HG03135 (cell line): ENCODE measurements at regions not wholly inside any gene's neighbourhood (a gene's known extent, or its start where the extent isn't known, plus 50 kb on each side); places are given as distances from the start of the nearest gene placed in this dataset.

Experiments
- ATAC-seq: cut with Tn5 transposase; IDR thresholded peaks from one replicate; pipeline ENCODE4 v1.9.1; 2021; ENCODE audit warnings: mild to moderate bottlenecking, moderate library complexity; ENCODE audit not compliant: unreplicated experiment

GRCh38 chr3:23663661-23664186 lies 142.0 kb upstream of the UBE2E1 start:
- ATAC-seq: no peak

DNA sequence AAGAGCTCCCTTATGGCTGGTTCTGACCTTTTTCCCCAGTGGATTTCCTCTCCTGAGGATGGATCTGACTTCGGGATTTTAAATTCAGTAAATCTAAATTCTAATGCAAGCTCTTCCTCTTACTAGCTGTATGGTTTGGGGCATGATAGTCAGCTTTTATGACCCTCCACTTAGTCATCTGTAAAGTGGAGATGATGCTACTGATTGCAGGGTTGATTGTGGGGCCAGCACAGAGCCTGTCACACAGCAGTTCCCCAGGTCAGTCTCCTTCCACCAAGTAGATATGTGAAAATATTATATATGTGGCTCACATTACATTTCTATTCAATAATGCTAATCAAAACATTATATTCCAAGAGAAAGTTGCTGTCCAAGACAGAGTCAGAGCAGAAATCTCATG lies 141.3 kb upstream of the UBE2E1 start:
- ATAC-seq: no peak

- ATAC-seq: no peak
These were observed 140.0 kb upstream of the UBE2E1 start for GRCh38 chr3:23665741-23666140.

GRCh38 chr3:23666818-23667217 lies 138.9 kb upstream of the UBE2E1 start:
- ATAC-seq: no peak

GRCh38 chr3:23667536-23668429 lies 138.0 kb upstream of the UBE2E1 start:
- ATAC-seq: no peak

DNA sequence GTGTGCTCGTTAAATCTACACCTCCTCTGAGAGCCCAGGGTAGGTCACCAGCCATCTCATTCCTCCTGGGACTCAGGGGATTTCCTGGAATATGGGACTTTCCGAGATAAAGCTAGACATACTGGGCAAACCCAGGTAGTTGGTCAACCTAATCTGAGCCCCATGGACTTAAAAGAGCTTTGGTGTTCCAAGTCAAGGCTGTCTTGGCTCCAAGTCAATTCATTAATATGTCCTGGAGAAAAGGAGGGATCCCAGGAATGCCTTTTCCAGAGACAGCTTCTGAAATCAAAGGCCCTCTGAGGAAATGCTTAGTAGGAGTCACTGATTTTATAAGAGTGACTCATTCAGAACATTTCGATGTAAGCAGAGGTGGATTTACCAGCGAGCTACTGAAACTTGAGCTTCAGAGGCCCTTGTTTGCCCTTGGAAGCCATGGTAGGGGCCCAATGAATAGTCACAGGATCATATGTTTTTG lies 137.3 kb upstream of the UBE2E1 start:
- no peak for ATAC-seq

DNA sequence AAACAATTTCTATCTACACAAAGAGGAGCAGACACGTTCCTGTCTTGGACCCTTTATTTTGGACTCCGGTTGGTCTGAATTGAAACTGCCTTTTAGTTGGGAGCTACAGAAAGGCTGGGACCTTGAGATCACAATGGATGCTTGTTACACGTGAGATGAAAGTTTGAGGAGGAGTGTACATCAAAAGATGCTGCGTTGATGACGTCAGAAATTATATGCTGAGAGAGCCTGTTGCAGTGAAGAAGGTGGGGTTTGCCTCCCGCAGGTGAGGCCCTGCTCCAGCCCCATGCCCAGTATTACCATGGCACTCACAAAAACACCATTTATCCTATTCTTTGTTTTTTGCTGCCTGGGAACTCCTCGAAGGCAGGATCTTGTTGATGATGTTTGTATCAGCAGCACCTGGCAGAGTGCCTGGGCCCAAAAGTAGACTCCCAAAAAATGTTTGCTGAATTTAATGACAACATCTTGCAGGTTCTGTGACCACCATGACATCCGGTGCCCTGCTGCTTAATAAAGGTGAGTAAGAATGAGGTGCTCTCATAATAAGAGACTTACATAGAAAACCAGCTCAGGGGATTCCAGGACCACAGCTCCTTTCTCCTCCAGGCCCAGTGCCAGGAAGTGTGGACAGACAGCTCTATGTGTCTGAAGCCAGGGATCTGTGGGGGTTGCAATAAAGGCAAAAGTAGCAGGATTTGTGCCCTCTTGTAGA lies 136.1 kb upstream of the UBE2E1 start:
- no peak for ATAC-seq

- ATAC-seq: no peak
These were observed 133.7 kb upstream of the UBE2E1 start for GRCh38 chr3:23671851-23672589.

DNA sequence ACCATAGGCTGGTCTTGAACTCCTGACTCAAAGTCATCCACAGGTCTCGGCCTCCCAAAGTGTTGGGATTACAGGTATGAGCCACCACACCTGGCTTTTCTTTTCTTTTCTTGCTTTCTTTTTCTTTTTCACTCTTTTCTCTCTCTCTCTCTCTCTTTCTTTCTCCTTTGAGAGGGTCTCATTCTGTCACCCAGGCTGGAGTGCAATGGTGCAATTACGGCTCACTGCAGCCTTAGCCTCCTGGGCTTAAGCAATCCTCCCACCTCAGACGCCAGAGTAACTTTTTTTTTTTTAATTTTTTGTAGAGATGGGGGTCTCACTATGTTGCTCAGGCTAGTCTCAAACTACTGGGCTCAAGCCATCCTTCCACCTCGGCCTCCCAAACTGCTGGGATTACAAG lies 133.1 kb upstream of the UBE2E1 start:
- no peak for ATAC-seq

- ATAC-seq: no peak
These were observed 130.7 kb upstream of the UBE2E1 start for GRCh38 chr3:23675010-23675409.

GRCh38 chr3:23676093-23676492 lies 129.7 kb upstream of the UBE2E1 start:
- no peak for ATAC-seq

GRCh38 chr3:23682646-23683045 lies 123.1 kb upstream of the UBE2E1 start:
- no peak for ATAC-seq

GRCh38 chr3:23685541-23686258 lies 120.1 kb upstream of the UBE2E1 start:
- no peak for ATAC-seq

- ATAC-seq: no peak
These were observed 119.2 kb upstream of the UBE2E1 start for GRCh38 chr3:23686519-23686918.

- ATAC-seq: no peak
These were observed 114.3 kb upstream of the UBE2E1 start for GRCh38 chr3:23691357-23691895.

GRCh38 chr3:23696842-23697241 lies 108.9 kb upstream of the UBE2E1 start:
- no peak for ATAC-seq

DNA sequence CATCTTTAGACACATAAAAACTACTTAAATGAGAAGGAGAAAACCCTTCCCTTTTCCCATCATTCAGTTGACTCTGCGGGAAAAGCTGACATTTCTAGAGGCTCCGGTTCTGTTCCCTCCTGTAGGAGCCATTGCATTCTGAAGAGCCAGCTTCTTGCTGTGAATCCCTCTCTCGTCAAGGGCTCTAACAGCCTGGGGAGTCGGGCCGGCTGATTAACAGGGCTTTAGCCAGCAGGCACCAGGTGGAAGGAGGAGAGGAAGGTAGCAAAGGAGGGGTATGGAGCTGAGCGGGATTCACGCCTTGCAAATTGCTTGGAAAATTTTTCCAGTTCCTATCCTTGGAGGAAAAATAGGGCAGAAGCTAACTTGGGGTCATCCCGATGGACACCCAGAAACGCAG lies 108.3 kb upstream of the UBE2E1 start:
- no peak for ATAC-seq

- ATAC-seq: no peak
These were observed 107.0 kb upstream of the UBE2E1 start for GRCh38 chr3:23698652-23699313.

GRCh38 chr3:23700616-23701015 lies 105.1 kb upstream of the UBE2E1 start:
- no peak for ATAC-seq
